ENCODE measurements at regions not wholly inside any gene's neighbourhood (a gene's known extent, or its start where the extent isn't known, plus 50 kb on each side); places are given as distances from the start of the nearest gene placed in this dataset.

DNA sequence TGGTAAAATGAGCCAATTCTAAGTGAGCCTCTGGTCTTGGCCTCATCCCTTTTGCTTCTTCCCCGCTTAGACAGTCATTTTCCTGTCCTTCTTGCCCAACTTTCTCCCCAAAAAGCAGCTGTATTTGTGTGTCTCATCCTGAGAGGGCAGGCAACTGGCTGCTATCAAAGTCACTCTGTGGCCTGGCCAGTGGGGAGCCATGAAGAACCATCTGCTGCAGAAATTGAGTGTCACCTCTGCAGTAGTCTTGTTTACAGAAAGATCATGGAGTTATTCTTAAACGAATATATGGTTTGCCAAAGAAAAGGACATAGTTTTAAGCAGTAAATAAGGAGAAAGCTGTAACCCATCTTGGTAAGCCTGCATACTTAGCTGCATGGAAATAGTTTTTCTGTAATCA is 233.6 kb upstream of the ELAVL2 start:
- TF ChIP-seq EZH2 (IDR thresholded peaks at IDR 0.05; ENCODE audit: insufficient read depth, poor library complexity, severe bottlenecking) (no peak), EZH2phosphoT487 (IDR thresholded peaks at IDR 0.05; ENCODE audit: insufficient read depth, low read depth) (no peak)
